ENCODE measurements at regions not wholly inside any gene's neighbourhood (a gene's known extent, or its start where the extent isn't known, plus 50 kb on each side); places are given as distances from the start of the nearest gene placed in this dataset.

DNA sequence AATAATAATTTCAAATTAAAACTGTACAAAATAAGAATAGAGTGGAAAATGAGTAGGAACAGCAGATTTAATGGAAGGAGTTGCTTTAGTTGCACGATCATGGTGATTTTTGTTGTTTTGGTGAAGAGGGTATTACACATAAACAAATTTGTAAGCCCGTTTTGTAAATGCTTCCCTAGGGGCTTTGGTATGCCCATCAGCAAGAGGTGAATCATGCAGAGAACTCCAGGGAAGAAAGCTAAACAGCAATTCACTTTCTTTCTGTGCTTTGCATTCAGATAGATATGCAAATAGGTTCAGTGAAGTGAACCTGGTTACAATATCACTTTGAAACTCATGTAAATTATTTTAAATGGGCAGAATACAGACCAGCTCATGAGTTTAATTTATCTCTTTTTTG, 422.2 kb upstream of the MTPN start:
- TF ChIP-seq, protein P1, sequence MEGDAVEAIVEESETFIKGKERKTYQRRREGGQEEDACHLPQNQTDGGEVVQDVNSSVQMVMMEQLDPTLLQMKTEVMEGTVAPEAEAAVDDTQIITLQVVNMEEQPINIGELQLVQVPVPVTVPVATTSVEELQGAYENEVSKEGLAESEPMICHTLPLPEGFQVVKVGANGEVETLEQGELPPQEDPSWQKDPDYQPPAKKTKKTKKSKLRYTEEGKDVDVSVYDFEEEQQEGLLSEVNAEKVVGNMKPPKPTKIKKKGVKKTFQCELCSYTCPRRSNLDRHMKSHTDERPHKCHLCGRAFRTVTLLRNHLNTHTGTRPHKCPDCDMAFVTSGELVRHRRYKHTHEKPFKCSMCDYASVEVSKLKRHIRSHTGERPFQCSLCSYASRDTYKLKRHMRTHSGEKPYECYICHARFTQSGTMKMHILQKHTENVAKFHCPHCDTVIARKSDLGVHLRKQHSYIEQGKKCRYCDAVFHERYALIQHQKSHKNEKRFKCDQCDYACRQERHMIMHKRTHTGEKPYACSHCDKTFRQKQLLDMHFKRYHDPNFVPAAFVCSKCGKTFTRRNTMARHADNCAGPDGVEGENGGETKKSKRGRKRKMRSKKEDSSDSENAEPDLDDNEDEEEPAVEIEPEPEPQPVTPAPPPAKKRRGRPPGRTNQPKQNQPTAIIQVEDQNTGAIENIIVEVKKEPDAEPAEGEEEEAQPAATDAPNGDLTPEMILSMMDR (conservative IDR thresholded peaks at IDR 0.05; ENCODE audit: low read depth, low read length), result no peak
- TF ChIP-seq EZH2 (IDR thresholded peaks at IDR 0.05; ENCODE audit: borderline replicate concordance, low read depth, low read length, poor library complexity, severe bottlenecking), result no peak

All from A673 (cell line).